GM12878 (cell line): ENCODE measurements at regions not wholly inside any gene's neighbourhood (a gene's known extent, or its start where the extent isn't known, plus 50 kb on each side); places are given as distances from the start of the nearest gene placed in this dataset.

ENCODE experiments used
- ATAC-seq: fragments of 200-7000 bp; cut with Tn5 transposase; 3 replicates; pipeline ENCODE4 v1.9.1; 2020; ENCODE audit warnings: mild to moderate bottlenecking, moderate library complexity
- BruUV-seq: library from RNA; stranded (reverse); fragments of 400-500 nt; replicated peaks from 2 replicates; lab custom pipeline; 2021; lab: Mats Ljungman, UMichigan
- CTCF ChIA-PET: fragments of 300-600 bp; sonication (Branson Sonifier 250); formaldehyde crosslinking; extraction: SDS; loops from one replicate; lab custom pipeline; 2021; ENCODE audit warnings: inconsistent platforms; lab: Yijun Ruan, JAX
- POLR2A ChIA-PET: fragments of 350-600 bp; formaldehyde crosslinking; extraction: SDS; loops from one replicate; lab custom pipeline; 2021; ENCODE audit warnings: inconsistent platforms; lab: Charles Lee
- RAD21 ChIA-PET: fragments of 300-600 bp; sonication (Branson Sonifier 250); formaldehyde crosslinking; loops from one replicate; lab custom pipeline; 2023; ENCODE audit warnings: antibody characterized with exemption; ENCODE audit not compliant: unreplicated experiment; lab: Charles Lee
- SMC1A ChIA-PET: fragments of 300-600 bp; sonication (Branson Sonifier 250); formaldehyde crosslinking; loops from one replicate; lab custom pipeline; 2023; ENCODE audit not compliant: unreplicated experiment, uncharacterized antibody; lab: Charles Lee
- DNase-seq: peaks from one replicate; pipeline ENCODE4 v3.0.0-alpha.2; 2011; ENCODE audit warnings: low read depth, low spot score
- FAIRE-seq: peaks from 3 replicates; lab custom pipeline; 2011; peaks lifted over from hg19 to GRCh38; lab: Jason Lieb, UNC
- H2AFZ ChIP-seq: 2 replicates; pipeline ENCODE4 v1.6.0; 2011; ENCODE audit warnings: low read depth, low read length, control low read depth; ENCODE audit not compliant: control insufficient read depth
- H3K27ac ChIP-seq: 2 replicates; pipeline ENCODE4 v1.5.1; 2011; ENCODE audit warnings: control low read depth; ENCODE audit not compliant: control insufficient read depth, insufficient read depth
- H3K27me3 ChIP-seq, 2 experiments: replicated peaks in 1 of 2; 2 replicates each; pipeline versions ENCODE4 v1.6.0 to v1.6.1; 2011; ENCODE audit warnings: low read length in 1 of 2; ENCODE audit not compliant: control insufficient read depth in 2 of 2, insufficient read depth in 2 of 2
- H3K36me3 ChIP-seq, 2 experiments: 2 replicates each; pipeline ENCODE4 v1.5.1; 2011; ENCODE audit warnings: low read length in 1 of 2; ENCODE audit not compliant: control insufficient read depth in 2 of 2, insufficient read depth in 2 of 2
- H3K4me1 ChIP-seq: 2 replicates; pipeline ENCODE4 v1.6.1; 2011; ENCODE audit warnings: mild to moderate bottlenecking, low read length, moderate library complexity, mixed read lengths; ENCODE audit not compliant: control insufficient read depth, insufficient read depth
- H3K4me2 ChIP-seq: 2 replicates; pipeline ENCODE4 v1.6.0; 2011; ENCODE audit warnings: control low read depth; ENCODE audit not compliant: control insufficient read depth, insufficient read depth
- H3K4me3 ChIP-seq: fragments of 200-600 bp; sonication (generic); 2 replicates; pipeline ENCODE4 v1.5.1; 2016
- H3K79me2 ChIP-seq: 2 replicates; pipeline ENCODE4 v1.6.0; 2011; ENCODE audit warnings: low read length; ENCODE audit not compliant: control insufficient read depth, insufficient read depth
- H3K9ac ChIP-seq: 2 replicates; pipeline ENCODE4 v1.8.0; 2011; ENCODE audit warnings: low read length, control low read depth, mixed read lengths; ENCODE audit not compliant: control insufficient read depth, insufficient read depth
- H3K9me3 ChIP-seq: replicated peaks from 3 replicates; pipeline ENCODE4 v1.5.1; 2011; ENCODE audit warnings: mild to moderate bottlenecking, low read length; ENCODE audit not compliant: control insufficient read depth, insufficient read depth
- H4K20me1 ChIP-seq: 2 replicates; pipeline ENCODE4 v1.6.0; 2011; ENCODE audit not compliant: control insufficient read depth, insufficient read depth
- BCL11A ChIP-seq: IDR thresholded peaks from 2 replicates; pipeline ENCODE4 v1.6.1; 2011; ENCODE audit warnings: low read depth, low read length
- CREB1 ChIP-seq: IDR thresholded peaks from 2 replicates; pipeline ENCODE4 v1.6.1; 2012; ENCODE audit warnings: low read depth, mild to moderate bottlenecking, inconsistent platforms
- GABPA ChIP-seq: IDR thresholded peaks from 2 replicates; pipeline ENCODE4 v1.6.1; 2014; ENCODE audit warnings: antibody characterized with exemption, low read depth, mild to moderate bottlenecking, inconsistent platforms
- HDGF ChIP-seq: fragments of 450-650 bp; IDR thresholded peaks from 2 replicates; pipeline ENCODE4 v1.6.1; 2016; ENCODE audit warnings: antibody characterized with exemption
- IKZF1 ChIP-seq: fragments of 450-650 bp; conservative IDR thresholded peaks from 2 replicates; pipeline ENCODE4 v1.6.1; 2017; ENCODE audit warnings: antibody characterized with exemption, mild to moderate bottlenecking
- IKZF2 ChIP-seq, 2 experiments: fragments of 450-650 bp; IDR thresholded peaks; 2 replicates each; pipeline ENCODE4 v1.6.1; 2017; ENCODE audit warnings: mild to moderate bottlenecking in 2 of 2, moderate library complexity in 2 of 2
- IRF3 ChIP-seq: fragments of 450-650 bp; IDR thresholded peaks from 2 replicates; pipeline ENCODE4 v1.6.1; 2014; ENCODE audit warnings: mild to moderate bottlenecking
- KDM1A ChIP-seq: fragments of 200-600 bp; sonication (generic); IDR thresholded peaks from 2 replicates; pipeline ENCODE4 v1.6.1; 2016; ENCODE audit warnings: borderline replicate concordance
- MEF2A ChIP-seq: IDR thresholded peaks from 2 replicates; pipeline ENCODE4 v1.6.1; 2011; ENCODE audit warnings: low read depth, mild to moderate bottlenecking, low read length, moderate library complexity; ENCODE audit not compliant: insufficient read depth
- MLLT1 ChIP-seq: fragments of 450-650 bp; IDR thresholded peaks from 2 replicates; pipeline ENCODE4 v1.6.1; 2016; ENCODE audit warnings: mild to moderate bottlenecking
- MTA2 ChIP-seq: fragments of 450-650 bp; IDR thresholded peaks from 2 replicates; pipeline ENCODE4 v1.6.1; 2016; ENCODE audit warnings: low read depth, mild to moderate bottlenecking, moderate library complexity
- MTA3 ChIP-seq: IDR thresholded peaks from 2 replicates; pipeline ENCODE4 v1.6.1; 2012; ENCODE audit warnings: low read length, inconsistent platforms, borderline replicate concordance
- PML ChIP-seq: IDR thresholded peaks from 2 replicates; pipeline ENCODE4 v1.6.1; 2012; ENCODE audit warnings: low read length, inconsistent platforms
- RAD51 ChIP-seq: fragments of 450-650 bp; IDR thresholded peaks from 2 replicates; pipeline ENCODE4 v1.6.1; 2016; ENCODE audit warnings: moderate library complexity, mild to moderate bottlenecking, inconsistent platforms
- SIN3A ChIP-seq: IDR thresholded peaks from 2 replicates; pipeline ENCODE4 v1.6.1; 2012; ENCODE audit warnings: low read depth, low read length, improper control_type of control experiment
- SKIL ChIP-seq: fragments of 450-650 bp; IDR thresholded peaks from 2 replicates; pipeline ENCODE4 v1.6.1; 2017; ENCODE audit warnings: mild to moderate bottlenecking, low read depth, inconsistent platforms; ENCODE audit not compliant: poor library complexity, severe bottlenecking
- SP1 ChIP-seq: IDR thresholded peaks from one replicate; pipeline ENCODE4 v1.6.1; 2011; ENCODE audit warnings: low read depth, low read length
- SUZ12 ChIP-seq: fragments of 200-600 bp; sonication (generic); IDR thresholded peaks from one replicate; pipeline ENCODE4 v1.6.1; 2018; ENCODE audit warnings: antibody characterized with exemption, mild to moderate bottlenecking; ENCODE audit not compliant: unreplicated experiment
- TCF7 ChIP-seq: IDR thresholded peaks from 2 replicates; pipeline ENCODE4 v1.6.1; 2014; ENCODE audit warnings: antibody characterized with exemption, borderline replicate concordance
- YBX1 ChIP-seq: fragments of 450-650 bp; IDR thresholded peaks from 2 replicates; pipeline ENCODE4 v1.6.1; 2016; ENCODE audit warnings: antibody characterized with exemption
- WGBS: methylation state at CpG from one replicate; pipeline ENCODE4 v1.1.6; 2016; ENCODE audit warnings: low lambda C conversion rate; ENCODE audit not compliant: insufficient replicate concordance, insufficient coverage; ENCODE audit errors: missing lambda C conversion rate; 5-methylcytosine and 5-hydroxymethylcytosine counted together
- in situ Hi-C: fragments of 300-500 bp; cut with MboI; formaldehyde crosslinking; loops from 9 replicates; pipeline ENCODE4 v1.14.3; 2018; ENCODE audit warnings: mixed read lengths
- intact Hi-C: fragments of 100-400 bp; cut with micrococcal nuclease; formaldehyde crosslinking; loops from one replicate; pipeline ENCODE4 v1.14.2; 2022; ENCODE audit not compliant: unreplicated experiment

- POLR2A ChIA-PET: no interaction called here
- H3K79me2 ChIP-seq: no peaks in the 10 kb centered on the region
- no peak for ATAC-seq
- no peak for DNase-seq
- no peaks in the 10 kb centered on the region for H3K4me1 ChIP-seq
- RAD21 ChIA-PET: no interaction called here
- no peak overlapping the region for H3K4me2 ChIP-seq
- no peak for FAIRE-seq
- in situ Hi-C loops (no loop called here), intact Hi-C loops (no loop called here)
- no peaks in the 10 kb centered on the region for H3K9me3 ChIP-seq
- H3K9ac ChIP-seq: no peak overlapping the region
- no peaks in the 10 kb centered on the region; a peak in 2 of 4 replicates for H3K27me3 ChIP-seq
- SMC1A ChIA-PET: no interaction called here
- WGBS: 39% methylated on average over 3 of the region's 3 CpGs
- CTCF ChIA-PET: interaction anchor here (1.1 kb wide), 1 partner anchor 12 kb away, joined by 4 read pairs; no protein-coding TSS in a partner anchor
- no peaks in the 10 kb centered on the region for H3K36me3 ChIP-seq
- H3K27ac ChIP-seq: no peak overlapping the region
- no TSS peak for BruUV-seq
- no peaks in the 10 kb centered on the region for H4K20me1 ChIP-seq
- H2AFZ ChIP-seq: no peak overlapping the region
- no peak overlapping the region for H3K4me3 ChIP-seq
- TF ChIP-seq RAD51: no peak
- no peak for TF ChIP-seq SUZ12
- no peak for TF ChIP-seq SKIL
- no peak for TF ChIP-seq MEF2A
- no peak for TF ChIP-seq BCL11A
- no peak for TF ChIP-seq SP1
- no peak for TF ChIP-seq IKZF1
- TF ChIP-seq IRF3: no peak
- TF ChIP-seq KDM1A: no peak
- no peak for TF ChIP-seq TCF7
- no peak for TF ChIP-seq YBX1
- TF ChIP-seq MTA3: no peak
- no peak for TF ChIP-seq MLLT1
- no peak for TF ChIP-seq CREB1
- TF ChIP-seq IKZF2 (IDR thresholded peaks at IDR 0.05): no peak
- TF ChIP-seq HDGF: no peak
- no peak for TF ChIP-seq MTA2
- no peak for TF ChIP-seq PML
- TF ChIP-seq SIN3A: no peak
- TF ChIP-seq GABPA: no peak
These were observed 705.4 kb downstream of the RFPL4B start for GRCh38 chr6:113052506-113052905.
